GM12878 (cell line): ENCODE measurements at regions not wholly inside any gene's neighbourhood (a gene's known extent, or its start where the extent isn't known, plus 50 kb on each side); places are given as distances from the start of the nearest gene placed in this dataset.

ENCODE experiments used
- BRCA1 ChIP-seq: IDR thresholded peaks from 2 replicates; pipeline ENCODE4 v1.6.1; 2011; ENCODE audit warnings: low read depth, low read length, improper control_type of control experiment
- CEBPZ ChIP-seq: fragments of 150-350 bp; IDR thresholded peaks from 2 replicates; pipeline ENCODE4 v1.6.1; 2016; ENCODE audit warnings: low read depth, low read length
- CREB1 ChIP-seq: IDR thresholded peaks from 2 replicates; pipeline ENCODE4 v1.6.1; 2012; ENCODE audit warnings: low read depth, mild to moderate bottlenecking, inconsistent platforms
- TAF1 ChIP-seq: IDR thresholded peaks from 2 replicates; pipeline ENCODE4 v1.6.1; 2011; ENCODE audit warnings: mild to moderate bottlenecking, low read depth, low read length, borderline replicate concordance
- TCF12 ChIP-seq: IDR thresholded peaks from 2 replicates; pipeline ENCODE4 v1.6.1; 2011; ENCODE audit warnings: low read depth, mild to moderate bottlenecking, low read length

GRCh38 chr7:130994378-130995115 is 260.5 kb upstream of the KLF14 start:
- TF ChIP-seq TCF12: no peak
- no peak for TF ChIP-seq CEBPZ
- no peak for TF ChIP-seq TAF1
- no peak for TF ChIP-seq BRCA1
- no peak for TF ChIP-seq CREB1
